GM23338 (cell line): ENCODE measurements at regions not wholly inside any gene's neighbourhood (a gene's known extent, or its start where the extent isn't known, plus 50 kb on each side); places are given as distances from the start of the nearest gene placed in this dataset.

Source experiments
- ATAC-seq: fragments of 200-7000 bp; cut with Tn5 transposase; 3 replicates; pipeline ENCODE4 v1.9.1; 2020
- DNase-seq: peaks from one replicate; pipeline ENCODE4 v3.0.0-alpha.2; 2015; ENCODE audit warnings: low spot score
- H2AFZ ChIP-seq: fragments of 200-600 bp; sonication (generic); 2 replicates; pipeline ENCODE4 v1.8.0; 2016; ENCODE audit warnings: antibody characterized with exemption, mild to moderate bottlenecking, moderate library complexity
- H3F3A ChIP-seq: fragments of 200-600 bp; sonication (generic); replicated peaks from 2 replicates; pipeline ENCODE4 v1.8.0; 2017; ENCODE audit warnings: antibody characterized with exemption, mixed run types, low read depth
- H3K27ac ChIP-seq: fragments of 200-600 bp; sonication (generic); 2 replicates; pipeline ENCODE4 v1.6.1; 2016; ENCODE audit warnings: low read depth
- H3K27me3 ChIP-seq: fragments of 200-600 bp; sonication (generic); 2 replicates; pipeline ENCODE4 v1.8.0; 2016; ENCODE audit warnings: mild to moderate bottlenecking, mixed run types, moderate library complexity; ENCODE audit not compliant: insufficient read depth
- H3K36me3 ChIP-seq: fragments of 200-600 bp; sonication (generic); 2 replicates; pipeline ENCODE4 v1.8.0; 2016; ENCODE audit warnings: mild to moderate bottlenecking; ENCODE audit not compliant: insufficient read depth
- H3K4me1 ChIP-seq: fragments of 200-600 bp; sonication (generic); 2 replicates; pipeline ENCODE4 v1.8.0; 2016; ENCODE audit warnings: mild to moderate bottlenecking, moderate library complexity; ENCODE audit not compliant: insufficient read depth
- H3K4me2 ChIP-seq: fragments of 200-600 bp; sonication (generic); 2 replicates; pipeline ENCODE4 v1.7.1; 2017; ENCODE audit warnings: mixed run types
- H3K4me3 ChIP-seq: fragments of 200-600 bp; sonication (generic); 2 replicates; pipeline ENCODE4 v1.6.1; 2016; ENCODE audit warnings: mixed run types
- H3K79me2 ChIP-seq: fragments of 200-600 bp; sonication (generic); replicated peaks from 2 replicates; pipeline ENCODE4 v1.8.0; 2017; ENCODE audit warnings: mild to moderate bottlenecking; ENCODE audit not compliant: insufficient read depth
- H3K9me2 ChIP-seq: fragments of 200-600 bp; sonication (generic); 2 replicates; pipeline ENCODE4 v1.8.0; 2017; ENCODE audit not compliant: insufficient read depth
- H4K20me1 ChIP-seq: fragments of 200-600 bp; sonication (generic); replicated peaks from 2 replicates; pipeline ENCODE4 v1.8.0; 2017; ENCODE audit warnings: mild to moderate bottlenecking; ENCODE audit not compliant: insufficient read depth
- H3K27ac Mint-ChIP-seq: 2 replicates; pipeline ENCODE4 v1.8.0; 2020; ENCODE audit warnings: inconsistent platforms, mild to moderate bottlenecking, moderate library complexity, mixed read lengths
- H3K27me3 Mint-ChIP-seq: 3 replicates; pipeline ENCODE4 v1.8.0; 2022; ENCODE audit warnings: low read depth, mild to moderate bottlenecking, moderate library complexity, mixed read lengths, inconsistent platforms; ENCODE audit not compliant: insufficient read depth, poor library complexity
- H3K36me3 Mint-ChIP-seq: 3 replicates; pipeline ENCODE4 v1.8.0; 2021; ENCODE audit warnings: low read depth, mild to moderate bottlenecking, inconsistent platforms, moderate library complexity, mixed read lengths
- H3K4me1 Mint-ChIP-seq: 3 replicates; pipeline ENCODE4 v1.8.0; 2020; ENCODE audit warnings: mild to moderate bottlenecking, inconsistent platforms, mixed read lengths
- H3K4me3 Mint-ChIP-seq: 3 replicates; pipeline ENCODE4 v1.8.0; 2021; ENCODE audit warnings: moderate library complexity, mild to moderate bottlenecking, inconsistent platforms, mixed read lengths
- H3K9me3 Mint-ChIP-seq: 3 replicates; pipeline ENCODE4 v1.8.0; 2020; ENCODE audit warnings: moderate library complexity, mild to moderate bottlenecking, inconsistent platforms, mixed read lengths
- CREB1 ChIP-seq: fragments of 250-450 bp; sonication (Bioruptor Pico); IDR thresholded peaks from 2 replicates; pipeline ENCODE4 v1.5.0; 2020; ENCODE audit warnings: low read depth, mild to moderate bottlenecking, moderate library complexity
- CTCF ChIP-seq, 2 experiments: fragments of 200-600 bp in 1 of 2; sonication (generic) in 1 of 2; conservative IDR thresholded peaks; 2 replicates each; pipeline versions ENCODE4 v1.5.1 to v1.6.1; 2016 to 2017; ENCODE audit warnings: antibody characterized with exemption in 2 of 2, low read depth in 2 of 2, mild to moderate bottlenecking in 2 of 2, moderate library complexity in 1 of 2
- ETS1 ChIP-seq: IDR thresholded peaks from 2 replicates; pipeline ENCODE4 v1.6.1; 2016; ENCODE audit warnings: antibody characterized with exemption
- EZH2 ChIP-seq: fragments of 200-600 bp; sonication (generic); IDR thresholded peaks from one replicate; pipeline ENCODE4 v1.8.0; 2017; ENCODE audit warnings: antibody characterized with exemption, mild to moderate bottlenecking, low read depth; ENCODE audit not compliant: unreplicated experiment
- EZH2phosphoT487 ChIP-seq: fragments of 200-600 bp; sonication (generic); IDR thresholded peaks from one replicate; pipeline ENCODE4 v1.8.1; 2018; ENCODE audit warnings: antibody characterized with exemption; ENCODE audit not compliant: unreplicated experiment
- JUNB ChIP-seq: IDR thresholded peaks from one replicate; pipeline ENCODE4 v1.6.1; 2016; ENCODE audit warnings: antibody characterized with exemption; ENCODE audit not compliant: unreplicated experiment
- NANOG ChIP-seq: IDR thresholded peaks from 2 replicates; pipeline ENCODE4 v1.6.1; 2016; ENCODE audit warnings: antibody characterized with exemption, borderline replicate concordance
- POLR2AphosphoS5 ChIP-seq: IDR thresholded peaks from 2 replicates; pipeline ENCODE4 v1.6.1; 2016; ENCODE audit warnings: antibody characterized with exemption, low read depth
- STAT1 ChIP-seq: IDR thresholded peaks from one replicate; pipeline ENCODE4 v1.6.1; 2016; ENCODE audit warnings: antibody characterized with exemption; ENCODE audit not compliant: unreplicated experiment
- ZNF114 ChIP-seq: fragments of 250-450 bp; sonication (Bioruptor Pico); IDR thresholded peaks from 2 replicates; pipeline ENCODE4 v1.5.0; 2020; ENCODE audit warnings: mild to moderate bottlenecking, moderate library complexity
- ZNF331 ChIP-seq: fragments of 250-450 bp; sonication (Bioruptor Pico); IDR thresholded peaks from 2 replicates; pipeline ENCODE4 v1.5.0; 2020; ENCODE audit warnings: low read depth, mild to moderate bottlenecking, moderate library complexity
- ZNF462 ChIP-seq: fragments of 250-450 bp; sonication (Bioruptor Pico); IDR thresholded peaks from 2 replicates; pipeline ENCODE4 v1.5.0; 2020; ENCODE audit warnings: mild to moderate bottlenecking, moderate library complexity
- TF ChIP-seq, protein P1 (sequence below): IDR thresholded peaks from one replicate; pipeline ENCODE4 v1.6.1; 2018; ENCODE audit warnings: antibody characterized with exemption; ENCODE audit not compliant: unreplicated experiment

GRCh38 chr19:27844261-27844660 lies 1368.7 kb downstream of the UQCRFS1 start:
- Histone ChIP-seq H3K27me3 (no peaks in the 10 kb centered on the region), H4K20me1 (no peaks in the 10 kb centered on the region), H3K4me1 (no peaks in the 10 kb centered on the region), H3K27ac (no peak overlapping the region), H2AFZ (no peak overlapping the region), H3F3A (no peaks in the 10 kb centered on the region), H3K4me3 (no peak overlapping the region), H3K9me2 (no peaks in the 10 kb centered on the region), H3K79me2 (no peaks in the 10 kb centered on the region), H3K4me2 (no peak overlapping the region), H3K36me3 (no peaks in the 10 kb centered on the region)
- H3K9me3 Mint-ChIP-seq: peaks cover 99% of the 10 kb centered on the region
- no peak for ATAC-seq
- peaks cover 62% of the 10 kb centered on the region for H3K36me3 Mint-ChIP-seq
- peaks cover 2% of the 10 kb centered on the region for H3K27me3 Mint-ChIP-seq
- H3K27ac Mint-ChIP-seq: no peak overlapping the region
- H3K4me3 Mint-ChIP-seq: no peak overlapping the region
- no peaks in the 10 kb centered on the region for H3K4me1 Mint-ChIP-seq
- TF ChIP-seq POLR2AphosphoS5 (no peak), EZH2phosphoT487 (no peak), NANOG (no peak), JUNB (no peak), EZH2 (no peak), ZNF462 (CRISPR knock-in tag) (no peak), CTCF (conservative IDR thresholded peaks at IDR 0.05; ENCODE audit: low read depth in 2 of 2) (no peak), ZNF331 (CRISPR knock-in tag) (no peak), ETS1 (no peak), ZNF114 (no peak), STAT1 (no peak), CREB1 (CRISPR knock-in tag) (no peak)
- TF ChIP-seq, protein P1, sequence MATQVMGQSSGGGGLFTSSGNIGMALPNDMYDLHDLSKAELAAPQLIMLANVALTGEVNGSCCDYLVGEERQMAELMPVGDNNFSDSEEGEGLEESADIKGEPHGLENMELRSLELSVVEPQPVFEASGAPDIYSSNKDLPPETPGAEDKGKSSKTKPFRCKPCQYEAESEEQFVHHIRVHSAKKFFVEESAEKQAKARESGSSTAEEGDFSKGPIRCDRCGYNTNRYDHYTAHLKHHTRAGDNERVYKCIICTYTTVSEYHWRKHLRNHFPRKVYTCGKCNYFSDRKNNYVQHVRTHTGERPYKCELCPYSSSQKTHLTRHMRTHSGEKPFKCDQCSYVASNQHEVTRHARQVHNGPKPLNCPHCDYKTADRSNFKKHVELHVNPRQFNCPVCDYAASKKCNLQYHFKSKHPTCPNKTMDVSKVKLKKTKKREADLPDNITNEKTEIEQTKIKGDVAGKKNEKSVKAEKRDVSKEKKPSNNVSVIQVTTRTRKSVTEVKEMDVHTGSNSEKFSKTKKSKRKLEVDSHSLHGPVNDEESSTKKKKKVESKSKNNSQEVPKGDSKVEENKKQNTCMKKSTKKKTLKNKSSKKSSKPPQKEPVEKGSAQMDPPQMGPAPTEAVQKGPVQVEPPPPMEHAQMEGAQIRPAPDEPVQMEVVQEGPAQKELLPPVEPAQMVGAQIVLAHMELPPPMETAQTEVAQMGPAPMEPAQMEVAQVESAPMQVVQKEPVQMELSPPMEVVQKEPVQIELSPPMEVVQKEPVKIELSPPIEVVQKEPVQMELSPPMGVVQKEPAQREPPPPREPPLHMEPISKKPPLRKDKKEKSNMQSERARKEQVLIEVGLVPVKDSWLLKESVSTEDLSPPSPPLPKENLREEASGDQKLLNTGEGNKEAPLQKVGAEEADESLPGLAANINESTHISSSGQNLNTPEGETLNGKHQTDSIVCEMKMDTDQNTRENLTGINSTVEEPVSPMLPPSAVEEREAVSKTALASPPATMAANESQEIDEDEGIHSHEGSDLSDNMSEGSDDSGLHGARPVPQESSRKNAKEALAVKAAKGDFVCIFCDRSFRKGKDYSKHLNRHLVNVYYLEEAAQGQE: no peak
- DNase-seq: no peak
